Activated CD4-positive, CD25-positive, alpha-beta regulatory T cell treated with anti-CD3 and anti-CD28 coated beads, Interleukin-2, amount 50 U/mL, for 72 hours (primary cell): ENCODE measurements at regions not wholly inside any gene's neighbourhood (a gene's known extent, or its start where the extent isn't known, plus 50 kb on each side); places are given as distances from the start of the nearest gene placed in this dataset.

Experiments used
- DNase-seq: peaks from one replicate; pipeline ENCODE4 v3.0.0; 2021

DNA sequence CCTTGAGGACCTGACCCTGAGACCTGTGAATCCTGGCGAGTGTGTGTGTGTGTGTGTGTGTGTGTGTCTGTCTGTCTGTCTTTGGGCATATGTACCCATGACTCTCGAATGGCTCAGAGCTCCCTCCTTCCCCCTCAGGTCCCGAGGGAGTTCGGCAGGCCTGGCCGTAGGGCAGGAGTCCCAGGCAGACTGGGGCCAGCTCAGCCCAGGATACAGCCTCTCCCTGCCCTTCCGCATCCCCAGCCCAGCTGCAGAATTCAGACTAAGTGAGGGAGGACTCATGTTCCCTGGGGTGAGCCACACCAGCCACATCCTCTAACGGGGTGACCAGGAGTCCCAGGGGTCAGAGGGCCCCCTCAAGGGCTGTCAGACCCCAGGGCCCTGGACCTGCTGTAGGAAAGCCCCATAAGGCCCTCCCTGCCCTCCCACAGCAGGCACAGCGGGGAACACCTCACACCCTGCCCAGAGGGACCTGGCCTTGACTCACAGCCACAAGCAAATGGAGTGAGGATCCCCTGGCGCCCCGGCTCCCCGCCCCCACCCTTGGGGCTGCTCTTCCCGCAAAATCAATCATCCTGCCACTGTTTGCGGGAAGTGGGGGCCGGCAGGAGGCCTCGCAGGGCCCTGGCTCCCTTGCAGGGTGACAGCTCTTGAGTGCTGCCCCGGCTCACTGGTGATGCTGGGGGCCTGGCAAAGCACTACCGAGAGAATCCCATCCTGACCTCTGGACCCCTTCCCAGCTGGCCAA, 101.7 kb upstream of the CASZ1 start:
- no peak for DNase-seq

DNA sequence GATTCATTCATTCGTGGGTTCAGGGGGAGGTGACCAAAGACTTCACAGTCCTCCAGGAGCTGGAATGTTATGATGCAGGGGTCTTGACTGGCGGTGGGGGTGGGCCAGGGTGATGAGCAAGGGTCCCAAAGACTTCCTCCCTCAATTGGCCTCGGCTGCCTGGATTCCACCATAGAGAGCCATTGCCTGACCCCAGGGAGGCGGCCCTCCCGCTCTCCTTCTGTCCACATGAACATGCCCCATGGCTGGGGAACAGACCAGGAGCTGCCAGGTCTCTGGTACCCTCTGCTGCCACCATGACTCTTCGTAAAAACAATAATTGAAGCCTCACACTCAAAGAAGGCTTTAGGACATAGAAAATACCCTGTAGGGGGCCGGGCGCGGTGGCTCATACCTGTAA, 102.5 kb upstream of the CASZ1 start:
- peak; percentile 22 for DNase-seq

DNA sequence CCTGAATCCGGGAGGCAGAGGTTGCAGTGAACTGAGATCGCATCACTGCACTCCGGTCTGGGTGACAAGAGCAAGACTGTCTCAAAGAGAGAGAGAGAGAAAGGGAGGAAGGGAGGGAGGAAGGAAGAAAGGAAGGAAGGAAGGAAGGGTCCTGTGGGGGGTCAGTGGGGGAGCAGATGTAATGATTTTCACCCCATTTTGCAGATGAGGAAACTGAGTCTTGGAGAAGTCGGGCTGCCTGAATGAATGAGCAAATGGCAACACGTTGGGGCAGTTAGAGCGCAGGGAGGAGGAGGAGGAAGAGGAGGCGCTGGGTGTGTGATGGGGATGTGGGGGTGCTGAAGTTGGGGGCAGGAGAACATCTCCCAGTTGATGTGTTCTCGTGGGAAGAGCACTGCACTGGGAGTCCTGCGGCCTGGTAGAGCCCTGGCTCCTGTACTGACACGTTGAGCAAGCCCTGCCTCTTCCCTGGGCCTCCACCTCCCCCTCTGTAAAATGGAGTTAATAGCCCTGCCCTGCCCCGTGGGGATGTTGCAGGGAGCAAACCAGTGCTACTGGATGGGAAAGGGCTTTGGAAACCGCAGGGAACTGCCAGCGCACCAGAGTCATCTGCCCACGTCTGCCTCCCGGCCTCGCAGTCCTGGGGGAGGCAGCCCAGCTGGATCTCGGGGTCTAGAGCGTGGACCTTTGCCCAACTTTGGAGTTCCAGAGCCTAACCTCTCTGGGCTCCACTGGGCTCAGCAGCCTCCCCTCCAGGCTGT, 103.2 kb upstream of the CASZ1 start:
- no peak for DNase-seq

DNA sequence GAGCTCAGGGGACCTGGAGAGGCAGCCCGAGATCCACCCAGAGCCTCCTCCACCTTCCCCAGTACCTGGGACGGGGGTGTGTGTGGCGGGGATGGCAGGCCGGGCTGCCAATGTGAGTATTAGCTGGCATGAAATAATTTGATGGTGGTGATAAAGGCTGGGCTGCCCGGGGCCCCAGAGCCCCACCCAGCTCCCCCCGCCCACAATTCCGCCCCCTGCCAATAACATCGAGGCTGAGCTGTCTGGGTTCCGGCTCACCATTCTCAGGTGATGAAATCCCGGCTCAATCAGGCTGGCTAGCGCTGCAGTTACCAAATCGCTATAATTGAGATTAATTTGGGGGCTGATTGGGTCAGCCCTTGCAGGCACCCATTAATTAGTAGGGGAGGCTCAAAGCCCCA, 103.8 kb upstream of the CASZ1 start:
- no peak for DNase-seq

DNA sequence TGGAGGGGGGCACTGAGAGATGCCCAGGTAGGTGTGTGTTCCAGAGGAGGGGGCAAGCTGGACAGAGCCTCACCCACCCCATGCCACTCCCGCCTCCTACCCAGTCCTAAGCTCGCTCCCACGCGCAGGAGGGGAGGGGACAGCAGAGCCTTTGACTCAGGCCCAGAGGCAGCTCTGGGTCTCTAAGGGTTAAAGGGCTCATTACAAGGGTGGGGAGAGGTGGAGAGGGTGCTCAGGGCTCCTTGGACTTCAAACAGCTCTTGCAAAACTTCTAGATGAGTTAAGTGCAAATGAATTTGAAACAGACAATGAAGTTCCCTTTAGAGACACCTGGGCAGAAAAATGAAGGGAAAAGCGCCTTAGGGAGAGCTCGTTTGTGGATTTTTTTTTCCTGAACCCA, 104.2 kb upstream of the CASZ1 start:
- DNase-seq, result no peak

DNA sequence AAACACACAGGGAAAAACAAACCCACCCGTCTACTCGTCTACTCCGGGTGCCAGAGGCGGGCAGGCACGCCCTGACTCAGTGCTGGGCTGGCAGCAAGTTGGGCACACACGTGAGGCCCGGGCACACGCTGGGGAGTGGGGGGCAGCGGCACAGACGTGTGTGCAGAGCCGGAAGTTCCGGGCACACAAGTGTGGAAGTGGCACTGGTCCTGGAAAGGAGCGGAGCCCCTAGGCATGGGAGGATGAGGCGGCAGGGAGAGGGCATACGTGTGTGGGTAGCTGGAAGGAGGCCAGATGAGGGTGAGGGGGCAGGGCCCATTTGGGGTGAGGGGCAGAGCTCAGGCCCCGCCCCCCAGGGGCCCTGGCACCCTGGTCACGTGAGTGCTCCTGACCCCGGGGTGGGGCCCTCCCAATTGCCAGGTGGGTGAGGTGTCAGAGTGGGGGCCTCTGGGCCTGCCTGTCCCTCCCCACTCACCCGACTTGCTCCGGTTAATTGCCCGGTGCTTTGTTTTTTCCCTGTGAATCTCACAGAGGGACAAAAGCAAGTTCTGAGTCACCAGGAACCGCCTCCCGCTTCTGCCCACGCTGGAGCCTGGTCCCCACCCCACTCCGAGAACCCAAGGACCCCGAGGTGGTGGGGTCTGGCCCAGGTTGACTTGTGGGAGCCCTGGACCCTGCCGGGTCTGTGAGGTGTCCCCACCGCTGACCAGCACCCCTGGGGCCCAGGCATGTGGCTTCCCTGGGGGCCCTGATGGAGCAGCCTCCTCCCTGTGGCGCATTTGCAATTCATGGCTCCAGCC, 104.8 kb upstream of the CASZ1 start:
- DNase-seq, result no peak

DNA sequence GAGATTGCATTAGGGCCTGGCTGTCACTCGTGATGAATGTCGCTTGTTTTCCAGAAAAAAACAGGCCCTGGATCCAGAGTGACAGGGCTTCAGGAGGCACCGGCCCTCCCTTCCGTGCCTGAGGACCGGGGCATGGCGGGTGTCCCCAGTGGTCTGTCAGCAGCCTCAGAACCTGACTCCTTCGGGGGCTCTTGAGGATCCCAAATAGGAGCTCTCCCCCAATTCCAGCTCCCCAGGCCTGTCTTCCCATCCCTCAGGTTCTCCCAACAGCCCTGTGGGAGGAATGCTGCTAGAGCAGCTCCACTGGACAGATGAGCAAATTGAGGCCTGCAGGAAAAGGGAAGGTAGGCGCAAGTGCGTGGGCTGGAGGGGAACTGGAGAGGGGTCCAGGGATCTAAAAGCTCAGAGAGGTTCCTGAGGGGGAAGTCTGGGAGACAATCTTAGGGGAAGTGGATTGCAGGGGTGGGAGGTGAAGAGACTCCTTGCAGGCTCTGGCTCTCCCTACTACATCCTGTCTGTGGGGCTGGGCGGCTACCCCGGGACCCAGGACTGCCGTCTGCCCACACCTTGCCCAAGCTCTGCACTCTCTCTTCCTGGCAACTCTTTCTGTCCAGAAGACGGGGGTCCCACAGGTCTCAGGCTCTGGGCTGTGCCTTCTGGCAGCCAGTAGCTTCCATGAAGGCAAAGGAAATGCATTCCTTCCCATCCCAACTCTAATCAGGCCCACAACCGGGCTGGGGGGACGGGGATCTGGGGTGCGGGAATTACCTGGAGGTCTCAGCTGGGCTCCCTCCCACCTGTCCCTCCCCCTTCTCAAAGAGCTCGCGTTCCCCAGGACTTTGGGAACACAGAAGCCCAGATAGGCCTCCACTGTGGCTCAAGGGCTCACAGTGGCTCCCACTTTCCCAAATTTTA, 105.7 kb upstream of the CASZ1 start:
- DNase-seq, result no peak

DNA sequence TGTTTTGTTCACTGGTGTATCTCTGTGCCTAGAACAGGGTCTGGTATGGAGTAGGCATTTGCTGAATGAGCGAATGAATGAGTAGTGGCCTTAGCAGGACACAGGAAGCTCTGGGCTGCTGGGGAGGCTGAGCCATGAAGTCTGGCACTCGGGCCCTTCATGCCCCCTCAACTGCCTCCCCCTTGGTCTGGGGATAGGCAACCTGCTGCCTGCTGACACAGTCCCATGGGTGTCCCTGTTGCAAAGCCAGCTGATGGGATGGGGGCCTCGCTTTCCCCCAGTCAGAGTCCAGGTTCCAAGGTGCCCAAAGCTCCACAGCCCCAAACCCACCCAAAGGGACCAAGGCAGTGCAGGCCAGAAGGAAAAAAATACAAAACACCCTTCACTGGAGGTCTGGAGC, 107.0 kb upstream of the CASZ1 start:
- no peak for DNase-seq

DNA sequence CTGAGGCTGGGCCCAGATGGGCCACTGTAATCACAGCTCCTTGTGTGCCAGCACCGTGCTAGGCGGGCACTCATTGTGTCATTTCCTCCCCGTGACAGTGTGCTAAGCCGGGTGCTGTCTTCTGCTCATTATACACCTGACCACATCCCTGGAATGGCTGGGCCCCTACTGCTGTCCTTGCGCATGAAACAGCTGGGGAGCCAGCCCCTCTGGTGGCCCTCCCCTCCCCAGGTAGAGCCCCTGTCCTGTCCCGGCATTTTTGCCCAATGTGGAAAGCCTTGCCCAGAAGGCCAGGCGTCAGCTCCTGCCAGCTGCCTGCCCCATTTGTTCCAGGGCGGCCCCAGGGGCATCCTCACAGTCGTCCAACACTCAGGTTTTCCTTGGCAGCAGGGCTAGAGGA, 107.4 kb upstream of the CASZ1 start:
- no peak for DNase-seq

DNA sequence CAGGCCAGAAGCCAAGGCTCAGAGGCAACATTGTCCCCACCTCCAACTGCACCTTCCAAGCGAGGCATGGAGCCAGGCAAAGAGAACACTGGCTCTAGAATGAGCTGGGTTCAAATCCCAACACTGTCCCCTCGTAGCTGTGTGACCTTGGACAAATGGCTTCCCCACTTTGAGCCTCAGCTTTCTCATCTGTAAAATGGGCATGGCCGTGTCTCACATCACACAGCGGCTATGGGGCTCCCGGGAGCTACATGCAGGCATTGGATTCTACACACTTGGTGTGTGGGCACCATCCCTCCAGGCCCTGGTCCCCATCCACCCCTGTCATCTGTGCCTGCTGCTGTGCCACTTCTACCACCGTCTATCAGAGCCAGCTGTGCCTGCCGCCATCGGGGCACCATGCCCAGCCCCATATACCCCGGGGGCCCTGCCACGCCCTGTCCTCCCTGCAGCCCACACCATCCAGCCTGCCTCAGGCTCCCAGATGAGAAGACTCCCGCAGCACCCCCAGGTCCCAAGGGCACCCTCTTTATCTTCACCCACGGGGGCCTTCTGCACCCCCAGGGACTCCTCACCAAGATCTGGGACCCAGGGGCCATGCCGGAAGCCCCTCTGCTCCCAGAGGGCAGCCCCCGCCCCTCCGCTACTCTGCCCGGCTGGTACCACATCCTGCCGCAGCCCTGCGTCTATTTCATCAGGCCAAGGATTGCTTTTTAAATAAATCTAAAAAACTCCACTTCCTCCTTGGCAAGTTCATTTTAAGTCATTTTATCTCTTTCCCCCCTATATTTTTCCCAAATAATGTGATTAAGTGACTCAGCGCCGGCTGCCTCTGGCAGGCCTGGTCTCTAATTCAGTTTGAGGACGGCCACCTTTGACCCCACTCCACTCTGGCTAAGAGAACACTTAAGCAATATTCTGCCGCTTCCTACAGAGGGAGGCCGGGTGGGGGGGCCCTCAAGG, 107.8 kb upstream of the TARDBP start:
- no peak for DNase-seq

DNA sequence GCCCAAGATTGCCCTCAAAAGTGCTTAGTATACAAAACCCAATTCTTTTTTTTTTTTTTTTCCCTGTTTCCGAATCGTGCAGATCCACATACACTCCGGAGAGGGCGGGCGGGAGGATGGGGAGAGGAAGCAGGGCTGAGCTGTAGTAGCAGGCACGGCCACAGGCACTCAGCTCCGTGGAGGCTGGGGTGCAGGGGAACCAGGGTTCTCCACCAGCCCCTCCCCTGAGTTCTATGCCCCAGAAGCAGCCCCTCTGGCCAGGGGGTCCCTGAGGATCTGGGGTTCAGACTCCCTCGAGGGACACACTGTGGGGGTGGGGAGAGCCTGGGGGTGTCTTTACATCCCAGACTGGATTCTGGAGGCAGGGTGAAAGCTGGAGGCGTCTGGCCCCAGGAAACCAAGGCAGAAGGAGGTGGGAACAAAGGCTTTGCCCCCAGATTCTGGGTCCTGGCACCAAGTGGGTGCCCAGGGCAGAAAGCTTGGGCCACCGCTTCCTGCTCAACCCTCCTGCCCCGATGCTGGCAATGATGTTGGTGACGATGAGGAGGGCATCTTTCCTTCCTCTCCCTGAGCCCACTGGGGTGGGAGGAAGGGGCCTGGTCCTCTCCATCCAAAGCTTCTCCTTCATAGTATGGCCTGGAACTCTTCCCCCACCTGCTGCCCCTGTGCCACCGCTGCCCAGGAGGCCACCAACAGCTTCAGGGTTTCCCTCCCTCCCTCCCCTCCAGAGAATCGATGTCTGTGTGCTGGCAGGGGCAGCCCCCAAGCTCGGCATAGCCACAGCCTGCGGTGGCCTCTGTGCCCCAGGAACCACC, 106.4 kb upstream of the TARDBP start:
- peak; percentile 22 for DNase-seq

DNA sequence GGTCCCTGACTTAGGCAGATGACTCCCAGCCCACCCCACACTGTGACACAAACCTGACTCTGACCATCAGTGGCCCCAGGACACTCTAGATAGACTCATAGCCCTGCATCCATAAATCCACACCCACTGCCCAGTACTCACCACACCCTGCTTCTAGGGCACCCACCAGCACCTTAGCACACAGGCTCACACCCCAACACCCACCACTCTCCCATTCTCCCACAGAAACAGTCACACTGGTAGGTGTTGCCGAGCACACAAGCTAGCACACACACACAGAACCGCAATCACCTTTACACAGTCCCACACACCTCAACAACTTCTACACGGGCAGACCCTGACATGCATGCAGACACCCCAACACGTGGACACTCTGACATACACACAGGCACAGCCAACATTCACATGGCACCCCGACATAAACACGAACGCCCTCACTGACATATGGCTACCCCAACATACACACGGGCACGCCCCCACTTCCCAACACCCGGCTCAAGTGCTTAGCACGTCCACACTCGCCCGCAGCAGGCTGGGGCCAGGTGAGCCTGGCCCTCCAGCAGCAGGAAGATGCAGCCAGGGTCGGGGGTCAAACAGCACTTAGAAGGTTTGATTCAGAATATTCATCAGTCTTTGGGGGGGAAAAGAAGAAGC, 105.5 kb upstream of the TARDBP start:
- DNase-seq, result peak; percentile 17

DNA sequence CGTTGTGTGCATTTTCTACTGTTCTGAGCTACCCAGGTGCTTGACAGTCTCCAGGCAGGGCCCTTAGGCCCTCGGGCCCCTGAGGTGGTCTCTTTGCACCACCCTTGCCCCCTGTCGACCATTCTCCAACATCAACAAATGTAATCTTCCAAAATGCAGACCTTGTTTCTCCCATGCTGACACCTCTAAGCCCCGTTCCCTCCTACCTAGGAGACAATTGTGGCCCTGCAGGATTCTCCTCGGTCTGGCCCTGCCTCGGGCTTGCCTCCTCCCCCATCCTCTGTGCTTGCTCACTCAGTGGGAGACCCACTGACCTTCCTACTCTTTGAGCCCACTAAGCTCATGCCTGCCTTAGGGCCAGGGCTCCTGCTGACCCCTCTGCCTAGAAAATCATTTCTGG, 104.2 kb upstream of the TARDBP start:
- peak; percentile 20 for DNase-seq

DNA sequence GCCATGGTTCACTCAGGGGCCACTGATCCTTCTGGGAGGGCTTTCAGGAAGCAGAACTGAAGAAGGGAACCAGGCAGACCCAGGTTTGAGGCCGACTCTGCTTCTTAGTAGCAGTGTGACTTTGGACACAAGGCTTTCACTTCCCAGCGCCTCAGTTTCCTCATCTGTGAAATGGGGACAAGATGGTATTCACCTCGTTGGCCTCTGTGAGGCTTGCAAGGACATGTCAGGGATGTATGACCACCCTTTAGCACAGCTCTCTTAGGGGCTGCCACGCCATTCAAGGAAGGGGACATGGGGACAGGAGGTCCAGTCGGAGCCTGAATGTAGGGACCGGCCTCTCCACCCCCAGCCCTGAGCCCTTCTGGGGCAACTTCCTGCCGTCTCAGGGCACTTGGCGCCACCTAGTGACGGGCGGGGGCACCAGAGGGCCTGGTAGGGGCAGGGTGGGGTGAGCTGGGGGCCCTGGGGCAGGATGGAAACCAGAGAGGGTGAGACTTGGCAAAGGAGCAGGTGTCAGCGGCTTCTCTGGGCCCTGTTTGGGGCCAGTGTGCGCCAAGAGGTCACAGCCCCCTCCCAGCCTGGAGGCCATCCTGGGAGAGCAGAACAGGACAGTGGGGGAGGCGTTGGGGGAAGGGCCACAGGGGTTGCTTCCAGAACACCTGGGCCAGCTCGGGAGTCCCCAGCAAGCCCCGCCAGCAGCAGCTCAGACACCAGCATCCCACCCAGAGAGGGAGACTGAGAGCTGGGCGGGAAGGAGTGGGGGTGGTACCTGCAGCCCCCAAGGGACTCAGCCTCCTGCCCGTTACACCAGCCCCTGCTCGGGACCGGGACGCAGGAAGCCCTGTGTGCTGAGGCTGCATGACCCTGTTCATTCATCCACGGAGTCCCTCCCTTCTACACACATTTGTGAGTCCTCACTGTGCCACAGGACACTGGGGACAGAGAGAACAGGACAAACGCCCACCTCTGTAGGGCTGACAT, 102.5 kb upstream of the TARDBP start:
- DNase-seq, result peak; percentile 71

DNA sequence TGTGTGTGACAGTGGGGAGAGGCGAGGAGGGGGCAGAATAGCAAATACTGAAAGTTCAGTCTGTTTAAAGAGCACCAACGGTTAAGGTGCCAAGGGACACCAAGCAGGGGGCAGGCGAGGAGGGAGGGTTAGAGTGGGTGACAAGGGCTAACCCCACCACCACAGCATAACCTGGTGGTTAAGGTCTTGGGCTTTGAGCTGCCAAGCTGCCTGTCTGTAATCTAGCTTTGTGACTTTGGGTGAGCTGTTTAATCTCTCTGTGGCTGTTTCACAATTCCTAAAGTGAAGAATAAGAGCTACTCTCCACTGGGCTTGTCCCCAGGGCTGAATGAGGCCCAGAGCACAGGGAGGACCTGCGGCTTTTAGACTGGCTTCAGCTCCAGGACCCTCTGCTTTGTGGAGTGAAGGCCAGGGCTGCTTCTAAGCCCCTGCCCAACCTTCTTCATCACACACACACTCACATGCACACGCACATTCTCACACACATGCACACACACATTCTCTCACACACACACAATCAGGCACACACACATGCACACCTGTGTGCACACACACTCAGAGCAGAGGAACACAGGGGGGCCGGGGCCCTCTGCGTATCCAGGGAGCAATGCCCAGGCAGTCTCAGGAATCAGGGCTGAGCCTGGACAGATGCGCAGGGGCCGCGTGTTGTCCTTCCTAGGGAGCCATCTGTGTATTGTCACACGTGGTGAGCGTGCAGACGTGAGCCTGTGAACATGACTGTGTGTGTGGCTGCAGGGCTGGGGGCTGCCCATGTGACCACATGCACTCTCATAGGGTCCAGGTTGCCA, 101.6 kb upstream of the TARDBP start:
- no peak for DNase-seq

DNA sequence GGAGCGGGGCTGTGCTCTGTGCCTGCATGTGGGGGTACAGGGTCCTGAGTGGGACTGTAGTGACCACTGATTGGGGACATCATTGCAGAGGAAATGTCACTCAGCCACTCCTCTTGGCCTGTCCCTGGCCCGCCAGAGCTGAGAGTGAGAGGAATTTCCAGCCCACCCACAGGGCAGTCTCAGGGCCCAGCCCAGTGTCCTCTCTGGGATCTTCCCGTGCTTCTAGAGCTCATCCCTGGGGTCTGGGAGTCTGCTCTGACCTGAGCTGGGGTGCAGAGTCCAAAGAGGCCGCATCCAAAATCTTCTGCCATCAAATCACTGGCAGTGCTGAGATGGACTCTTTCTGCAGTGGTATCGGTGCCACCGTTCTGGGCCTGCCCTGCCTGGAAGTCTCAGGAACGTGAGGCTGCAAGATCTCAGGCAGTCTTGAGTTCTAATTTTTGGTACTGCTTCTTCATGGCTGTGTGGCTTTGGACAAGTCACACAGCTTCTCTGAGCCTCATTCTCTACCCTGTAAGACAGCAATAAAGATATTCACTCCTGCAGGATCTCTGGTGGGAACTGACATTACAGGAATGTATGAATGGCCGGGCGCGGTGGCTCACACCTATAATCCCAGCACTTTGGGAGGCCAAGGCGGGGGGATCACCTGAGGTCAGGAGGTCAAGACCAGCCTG, 100.8 kb upstream of the TARDBP start:
- no peak for DNase-seq

DNA sequence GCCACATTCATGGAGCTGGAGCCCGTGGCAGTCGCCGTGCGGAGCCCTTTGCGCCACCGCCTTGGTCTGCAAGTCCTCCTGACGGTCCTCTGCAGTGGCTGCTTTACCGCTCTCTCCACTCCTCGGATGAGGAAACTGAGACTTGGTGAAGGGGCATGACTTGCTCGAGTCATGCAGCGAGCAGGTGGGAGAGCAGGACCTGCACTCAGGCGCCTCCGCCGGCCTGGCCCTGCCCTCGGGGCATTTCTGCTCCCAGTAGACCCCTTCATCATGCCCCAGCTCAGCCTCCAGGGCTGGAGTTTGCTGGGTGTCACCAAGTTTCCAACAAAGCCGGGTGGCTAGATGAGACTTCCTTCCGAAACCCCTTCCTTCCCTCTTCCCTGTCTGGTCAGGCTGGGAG, 100.0 kb upstream of the TARDBP start:
- DNase-seq, result no peak
